GM21423 (cell line): ENCODE measurements at regions not wholly inside any gene's neighbourhood (a gene's known extent, or its start where the extent isn't known, plus 50 kb on each side); places are given as distances from the start of the nearest gene placed in this dataset.

ENCODE experiments used
- ATAC-seq: cut with Tn5 transposase; IDR thresholded peaks from one replicate; pipeline ENCODE4 v1.9.1; 2021; ENCODE audit warnings: mild to moderate bottlenecking, moderate library complexity; ENCODE audit not compliant: unreplicated experiment

GRCh38 chr6:44500074-44500473 is 112.6 kb downstream of the CDC5L start:
- ATAC-seq = no peak

DNA sequence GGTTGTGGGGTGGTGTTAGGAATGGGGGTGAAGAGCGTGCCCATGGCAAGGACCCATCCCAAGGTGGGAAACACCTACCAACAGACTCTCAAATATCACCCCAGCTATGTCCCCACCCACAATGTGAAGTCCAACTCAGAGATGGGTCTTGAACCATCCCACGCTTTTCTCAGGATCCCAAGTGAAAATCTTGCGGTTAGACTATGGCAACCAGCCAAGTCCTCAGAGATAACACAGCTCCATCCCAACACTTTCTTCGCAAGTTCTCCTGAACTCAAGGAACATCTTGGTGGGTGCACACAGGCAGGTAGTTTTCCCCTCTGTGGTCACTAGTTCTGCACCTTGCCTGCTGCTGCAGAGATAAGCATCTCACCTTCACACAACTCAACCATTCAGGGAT is 116.0 kb downstream of the CDC5L start:
- no peak for ATAC-seq

GRCh38 chr6:44504301-44504791 is 116.8 kb downstream of the CDC5L start:
- no peak for ATAC-seq

DNA sequence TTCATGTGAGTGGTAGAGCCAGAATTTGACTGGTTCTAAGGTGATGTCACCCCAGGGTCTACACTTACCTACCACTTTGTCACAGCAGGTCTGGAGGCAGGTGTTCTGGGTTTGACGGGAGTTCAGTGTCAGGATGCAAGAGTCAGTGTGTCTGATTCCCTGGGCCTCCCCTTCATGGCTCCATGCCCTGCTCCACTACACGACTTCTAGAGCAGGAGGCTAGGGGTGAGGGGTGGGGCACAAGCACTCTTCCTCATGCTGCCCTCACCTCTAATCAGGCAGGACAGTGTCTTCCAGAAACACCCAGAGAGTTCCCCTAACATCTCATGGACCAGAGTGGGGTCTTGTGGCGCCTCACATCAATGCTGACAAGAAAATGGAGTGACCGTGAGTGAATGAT is 118.2 kb downstream of the CDC5L start:
- no peak for ATAC-seq

- no peak for ATAC-seq
Measured at GRCh38 chr6:44507014-44507413, 119.5 kb downstream of the CDC5L start.

DNA sequence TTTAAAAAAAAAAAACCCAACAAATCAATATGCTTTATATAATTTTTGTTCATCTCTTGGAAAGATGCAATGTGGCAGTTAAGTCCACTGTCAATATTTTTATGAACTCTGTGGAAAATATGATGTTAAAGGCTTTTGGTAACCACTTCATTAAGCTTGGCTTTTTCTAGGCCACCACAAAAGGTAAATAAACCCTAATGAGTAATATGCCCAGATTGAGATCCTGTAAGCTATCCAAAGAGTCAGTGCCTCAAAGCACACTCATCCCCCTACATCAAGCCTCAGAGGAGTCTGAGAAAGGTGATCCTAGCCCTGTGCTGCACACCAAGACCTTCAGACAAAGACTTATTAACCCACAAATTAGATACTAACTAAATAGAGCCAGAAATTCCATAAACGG is 121.1 kb downstream of the CDC5L start:
- ATAC-seq = no peak

DNA sequence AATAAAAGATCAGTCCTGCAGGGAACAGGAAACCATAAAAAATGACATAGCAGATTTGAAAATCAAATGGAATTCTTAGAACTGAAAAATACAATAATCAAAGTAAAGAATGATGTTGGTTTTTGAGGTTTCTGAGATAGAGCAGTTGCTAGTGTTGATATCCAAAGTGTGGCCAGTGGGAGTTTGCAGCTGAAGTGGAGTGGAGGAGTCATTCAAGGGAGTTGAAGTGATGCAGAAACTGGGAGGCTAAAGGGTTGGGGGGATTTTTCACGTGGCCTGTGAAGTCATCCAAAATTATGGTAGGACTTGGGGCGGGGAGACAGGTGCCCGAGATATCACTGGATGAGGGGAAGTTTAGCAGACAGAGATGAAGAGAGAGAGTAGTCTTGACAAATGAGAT is 123.6 kb downstream of the CDC5L start:
- ATAC-seq = no peak

DNA sequence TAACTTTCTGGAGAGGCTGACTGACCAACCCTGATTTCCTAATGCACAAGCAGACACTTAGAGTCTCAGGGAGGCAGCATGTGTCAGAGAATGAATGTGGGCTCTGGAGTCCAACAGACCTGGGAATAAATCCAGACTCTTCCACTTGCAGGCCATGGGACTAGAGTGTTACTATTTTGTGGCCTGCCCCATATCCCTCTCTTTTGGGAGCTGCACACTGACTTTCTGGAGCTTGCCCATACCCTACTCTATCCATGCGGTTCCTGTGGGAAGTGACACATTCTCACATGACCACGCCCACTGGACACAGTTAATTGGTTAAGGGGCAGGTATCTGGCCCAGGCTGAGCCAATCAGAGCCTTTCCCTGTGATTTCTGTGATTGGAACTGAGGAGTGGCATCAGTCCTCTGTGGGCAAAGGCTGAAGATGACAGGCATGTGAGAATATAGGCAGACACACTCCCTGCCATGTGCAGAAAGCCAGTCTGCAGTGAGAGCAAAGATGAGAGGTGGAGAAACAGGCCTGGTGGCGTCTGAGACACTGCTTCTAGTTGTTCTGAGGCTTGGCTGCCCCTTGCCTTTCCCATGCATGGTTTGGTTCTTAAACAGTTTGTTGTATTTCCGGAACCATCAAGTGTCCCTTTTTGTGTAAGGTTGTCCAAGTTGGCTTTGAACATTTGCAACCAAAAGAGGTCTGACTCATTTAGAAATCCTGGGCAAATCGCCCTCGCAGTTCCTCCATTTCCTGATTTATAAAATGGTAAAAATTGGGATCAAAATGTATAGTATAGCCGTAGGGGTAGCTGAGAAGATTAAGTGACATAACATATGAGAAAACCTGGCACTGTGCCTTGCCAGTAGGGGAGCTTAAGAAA is 125.6 kb downstream of the CDC5L start:
- no peak for ATAC-seq

- ATAC-seq = no peak
Measured at GRCh38 chr6:44514085-44514484, 126.6 kb downstream of the CDC5L start.

DNA sequence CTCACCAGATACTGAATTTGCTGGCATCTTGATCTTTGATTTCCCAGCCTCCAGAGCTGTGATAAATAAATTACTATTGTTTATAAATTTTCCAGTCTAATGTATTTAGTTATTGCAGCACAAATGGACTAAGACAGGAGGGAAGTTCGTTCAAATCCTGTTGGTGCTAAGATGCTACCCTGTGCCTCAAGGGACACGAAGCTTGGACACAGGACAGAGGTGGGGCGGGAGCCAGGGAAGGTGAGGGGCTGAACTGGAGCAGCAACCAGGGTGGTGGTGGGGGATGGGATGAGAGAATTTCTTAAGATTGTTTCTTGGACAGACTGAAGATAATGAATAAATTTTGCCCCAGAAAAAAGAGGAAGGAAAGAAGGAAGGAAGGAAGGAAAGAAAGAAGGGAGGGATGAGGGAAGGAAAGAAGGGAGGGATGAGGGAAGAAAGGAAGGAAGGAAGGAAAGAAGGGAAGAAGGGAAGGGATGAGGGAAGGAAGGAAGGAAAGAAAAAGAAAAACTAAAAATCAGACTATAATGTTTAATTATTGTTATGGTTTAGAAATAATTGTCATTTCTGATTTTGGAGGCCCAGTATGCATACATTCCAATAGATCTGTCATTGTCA is 127.2 kb downstream of the CDC5L start:
- no peak for ATAC-seq

GRCh38 chr6:44522871-44523270 is 135.4 kb downstream of the CDC5L start:
- no peak for ATAC-seq

- no peak for ATAC-seq
Measured at GRCh38 chr6:44524476-44525227, 137.1 kb downstream of the CDC5L start.

- ATAC-seq = no peak
Measured at GRCh38 chr6:44525761-44526351, 138.3 kb downstream of the CDC5L start.

GRCh38 chr6:44527181-44527580 is 139.7 kb downstream of the CDC5L start:
- ATAC-seq = no peak

- no peak for ATAC-seq
Measured at GRCh38 chr6:44527583-44528369, 140.3 kb downstream of the CDC5L start.

- ATAC-seq = no peak
Measured at GRCh38 chr6:44528370-44528644, 140.8 kb downstream of the CDC5L start.

GRCh38 chr6:44528716-44529115 is 141.2 kb downstream of the CDC5L start:
- no peak for ATAC-seq

- ATAC-seq = no peak
Measured at GRCh38 chr6:44529146-44529905, 141.8 kb downstream of the CDC5L start.

DNA sequence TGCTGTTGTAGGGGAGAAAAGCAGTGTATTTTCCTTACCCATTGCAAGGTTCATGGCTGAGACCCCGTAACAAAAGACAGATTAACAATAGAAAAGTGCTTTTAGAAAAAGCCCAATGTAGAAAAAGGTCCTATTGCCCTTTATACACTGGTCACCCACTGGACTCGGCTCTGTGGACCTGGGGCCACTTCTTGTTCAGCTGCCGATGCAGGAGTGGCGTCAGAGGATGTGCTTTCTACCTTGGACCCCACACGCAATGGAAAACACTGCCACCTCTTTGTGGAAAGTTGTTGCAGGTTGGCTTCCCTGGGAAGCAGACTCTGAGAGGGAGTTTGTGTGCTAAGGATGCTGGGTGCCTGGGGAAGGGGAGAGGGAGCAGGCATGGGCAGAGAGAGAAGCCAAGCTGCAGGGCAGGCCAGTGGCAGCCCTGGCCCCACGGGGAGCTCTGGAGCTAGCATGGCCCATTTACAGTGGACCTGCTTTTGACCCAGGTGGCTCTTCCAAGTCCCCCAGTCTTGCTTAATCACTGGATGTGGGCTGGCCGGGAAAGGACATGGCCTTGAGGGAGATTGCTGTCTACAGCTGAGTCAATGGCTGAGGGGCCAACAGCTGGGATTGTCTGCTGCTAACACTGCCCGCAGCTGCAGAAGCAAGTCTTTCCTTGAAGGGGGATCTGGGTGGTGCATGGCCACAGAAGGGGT is 142.9 kb downstream of the CDC5L start:
- ATAC-seq = no peak
